Cardiac muscle cell (in vitro differentiated cells and primary cell): ENCODE measurements at regions not wholly inside any gene's neighbourhood (a gene's known extent, or its start where the extent isn't known, plus 50 kb on each side); places are given as distances from the start of the nearest gene placed in this dataset.

ENCODE experiments used
- DNase-seq, 2 donors: peaks; one replicate each; pipeline versions ENCODE4 v3.0.0 to v3.0.0-alpha.2; 2010 to 2017; ENCODE audit warnings: low read depth in 1 of 2, low spot score in 1 of 2
- H3K27ac ChIP-seq: fragments of 200-600 bp; sonication (generic); 2 replicates; pipeline ENCODE4 v1.5.1; 2016
- H3K27me3 ChIP-seq: fragments of 200-600 bp; sonication (generic); 2 replicates; pipeline ENCODE4 v1.6.0; 2016; ENCODE audit warnings: control low read depth
- H3K36me3 ChIP-seq: fragments of 200-600 bp; sonication (generic); 2 replicates; pipeline ENCODE4 v1.5.1; 2016; ENCODE audit warnings: control low read depth
- H3K4me1 ChIP-seq: fragments of 200-600 bp; sonication (generic); 2 replicates; pipeline ENCODE4 v1.8.1; 2017; ENCODE audit warnings: low read depth, mild to moderate bottlenecking, mixed run types
- H3K4me3 ChIP-seq: fragments of 200-600 bp; sonication (generic); 2 replicates; pipeline ENCODE4 v1.5.1; 2016; ENCODE audit warnings: mild to moderate bottlenecking
- H3K9me3 ChIP-seq: fragments of 200-600 bp; sonication (generic); 2 replicates; pipeline ENCODE4 v1.5.1; 2017; ENCODE audit warnings: low read depth, mild to moderate bottlenecking, control low read depth
- CTCF ChIP-seq: IDR thresholded peaks from 2 replicates; pipeline ENCODE4 v1.5.1; 2012; ENCODE audit warnings: low read depth, mild to moderate bottlenecking, low read length

GRCh38 chr4:62930884-62931283 lies 1478.4 kb downstream of the TECRL start:
- no peak for DNase-seq
- Histone ChIP-seq H3K36me3 (no peaks in the 10 kb centered on the region), H3K4me3 (no peak overlapping the region), H3K27me3 (no peaks in the 10 kb centered on the region), H3K9me3 (no peaks in the 10 kb centered on the region), H3K27ac (no peak overlapping the region), H3K4me1 (peaks cover 13% of the 10 kb centered on the region)
- TF ChIP-seq CTCF = no peak

DNA sequence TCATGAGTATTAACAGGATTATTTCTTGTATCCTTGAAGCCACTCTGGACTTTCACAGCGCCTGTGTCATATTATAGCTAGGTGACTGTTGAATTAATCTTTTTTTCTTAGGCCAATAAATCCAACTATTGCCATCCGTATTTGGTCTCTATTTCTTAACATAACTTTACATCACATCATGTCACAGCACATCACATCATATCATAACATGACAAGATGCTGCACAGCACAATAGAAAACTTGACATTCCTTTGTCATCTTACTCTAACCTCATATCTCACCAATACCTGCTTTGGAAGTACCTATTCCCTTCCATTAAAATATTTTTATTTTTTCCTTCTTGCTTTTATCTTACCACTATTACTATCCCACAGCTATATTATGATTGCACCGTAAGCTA lies 1480.8 kb downstream of the TECRL start:
- TF ChIP-seq CTCF = no peak
- Histone ChIP-seq H3K27me3 (no peaks in the 10 kb centered on the region), H3K27ac (no peak overlapping the region), H3K4me1 (peaks cover 13% of the 10 kb centered on the region), H3K4me3 (no peak overlapping the region), H3K36me3 (no peaks in the 10 kb centered on the region), H3K9me3 (no peaks in the 10 kb centered on the region)
- no peak for DNase-seq

GRCh38 chr4:62927574-62927973 lies 1481.7 kb downstream of the TECRL start:
- Histone ChIP-seq H3K27me3 (no peaks in the 10 kb centered on the region), H3K4me1 (peaks cover 13% of the 10 kb centered on the region)
- no peak for DNase-seq

GRCh38 chr4:62923783-62924182 lies 1485.5 kb downstream of the TECRL start:
- Histone ChIP-seq H3K4me1 (no peaks in the 10 kb centered on the region), H3K27ac (no peak overlapping the region), H3K27me3 (no peaks in the 10 kb centered on the region), H3K9me3 (no peaks in the 10 kb centered on the region), H3K4me3 (no peak overlapping the region), H3K36me3 (no peaks in the 10 kb centered on the region)
- DNase-seq = no peak
- TF ChIP-seq CTCF = no peak

More at GRCh38 chr4:62927574-62927973, 1481.7 kb downstream of the TECRL start:
- H3K9me3 ChIP-seq = no peaks in the 10 kb centered on the region
- no peaks in the 10 kb centered on the region for H3K36me3 ChIP-seq
- H3K27ac ChIP-seq = no peak overlapping the region
- TF ChIP-seq CTCF = no peak
- H3K4me3 ChIP-seq = no peak overlapping the region

DNA sequence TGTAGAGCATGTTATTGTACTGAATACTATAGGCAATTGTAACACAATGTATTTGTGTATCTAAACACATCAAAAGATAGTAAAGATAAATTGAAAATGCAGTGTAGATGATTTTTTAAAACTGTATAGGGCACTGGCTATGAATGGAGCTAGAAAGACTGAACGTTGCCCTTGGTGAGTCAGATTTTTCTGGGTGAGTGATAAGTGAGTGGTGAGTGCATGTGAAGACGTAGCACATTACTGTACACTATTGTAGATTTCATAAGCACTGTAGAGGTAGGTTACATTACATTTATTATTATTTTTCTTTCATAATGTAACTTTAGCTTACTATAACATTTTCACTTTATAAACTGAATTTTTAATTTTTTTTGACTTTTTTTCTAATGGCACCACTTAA lies 1491.6 kb downstream of the TECRL start:
- Histone ChIP-seq H3K9me3 (no peaks in the 10 kb centered on the region), H3K4me1 (no peaks in the 10 kb centered on the region), H3K27ac (no peak overlapping the region), H3K4me3 (no peak overlapping the region), H3K27me3 (no peaks in the 10 kb centered on the region), H3K36me3 (no peaks in the 10 kb centered on the region)
- DNase-seq = no peak
- no peak for TF ChIP-seq CTCF

DNA sequence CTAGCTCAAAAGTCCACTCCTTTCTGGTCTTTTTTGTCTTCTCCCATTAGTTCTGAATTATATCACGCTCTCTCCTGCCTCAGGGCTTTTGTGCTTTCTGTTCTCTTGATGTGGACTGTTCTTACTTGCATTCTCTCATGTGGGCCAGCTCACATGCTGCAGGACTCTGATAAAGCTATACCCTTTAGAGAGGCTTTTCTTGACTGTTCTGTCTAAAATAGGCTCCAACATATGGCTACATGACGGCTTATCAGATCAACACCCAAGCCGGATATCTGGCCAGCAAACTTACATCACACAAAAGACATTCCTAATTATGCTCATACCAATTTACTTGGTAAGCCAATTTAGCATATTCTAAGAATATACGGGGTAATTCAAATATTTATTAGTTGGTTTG lies 1494.5 kb downstream of the TECRL start:
- Histone ChIP-seq H3K9me3 (no peaks in the 10 kb centered on the region), H3K27ac (no peak overlapping the region), H3K4me1 (no peaks in the 10 kb centered on the region), H3K4me3 (no peak overlapping the region), H3K36me3 (no peaks in the 10 kb centered on the region), H3K27me3 (no peaks in the 10 kb centered on the region)
- no peak for TF ChIP-seq CTCF
- DNase-seq = no peak
